ENCODE measurements at regions not wholly inside any gene's neighbourhood (a gene's known extent, or its start where the extent isn't known, plus 50 kb on each side); places are given as distances from the start of the nearest gene placed in this dataset.
"Not testable (repeated sequence)": the region's sequence is repeated elsewhere in the genome, so short reads cannot be mapped to it uniquely, and the experiment has no call there.

DNA sequence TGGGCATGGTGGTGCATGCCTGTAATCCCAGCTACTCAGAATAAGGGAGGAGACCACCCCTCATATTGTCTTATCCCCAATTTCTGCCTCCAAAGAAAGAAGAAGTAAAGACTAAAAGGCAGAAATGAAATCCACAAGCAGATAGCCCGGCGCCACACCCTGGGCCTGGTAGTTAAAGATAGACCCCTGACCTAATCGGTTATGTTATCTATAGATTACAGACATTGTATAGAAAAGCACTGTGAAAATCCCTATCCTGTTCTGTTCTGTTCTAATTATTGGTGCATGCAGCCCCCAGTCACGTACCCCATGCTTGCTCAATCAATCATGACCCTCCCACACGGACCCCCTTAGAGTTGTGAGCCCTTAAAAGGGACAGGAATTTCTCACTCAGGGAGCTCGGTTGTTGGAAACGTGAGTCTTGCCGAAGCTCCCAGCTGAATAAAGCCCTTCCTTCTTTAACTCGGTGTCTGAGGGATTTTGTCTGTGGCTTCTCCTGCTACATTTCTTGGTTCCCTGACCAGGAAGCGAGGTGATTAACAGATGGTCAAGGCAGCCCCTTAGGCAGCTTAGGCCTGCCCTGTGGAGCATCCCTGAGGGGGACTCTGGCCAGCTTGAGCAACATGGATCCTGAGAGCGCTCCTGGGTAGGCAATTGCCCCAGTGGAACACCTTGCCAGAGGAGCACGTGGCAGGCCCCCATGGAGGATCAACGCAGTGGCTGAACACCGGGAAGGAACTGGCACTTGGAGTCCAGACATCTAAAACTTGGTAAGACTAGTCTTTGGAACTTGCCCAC, 188.7 kb upstream of the NDUFV2 start:
- not testable (repeated sequence) for DNase-seq

DNA sequence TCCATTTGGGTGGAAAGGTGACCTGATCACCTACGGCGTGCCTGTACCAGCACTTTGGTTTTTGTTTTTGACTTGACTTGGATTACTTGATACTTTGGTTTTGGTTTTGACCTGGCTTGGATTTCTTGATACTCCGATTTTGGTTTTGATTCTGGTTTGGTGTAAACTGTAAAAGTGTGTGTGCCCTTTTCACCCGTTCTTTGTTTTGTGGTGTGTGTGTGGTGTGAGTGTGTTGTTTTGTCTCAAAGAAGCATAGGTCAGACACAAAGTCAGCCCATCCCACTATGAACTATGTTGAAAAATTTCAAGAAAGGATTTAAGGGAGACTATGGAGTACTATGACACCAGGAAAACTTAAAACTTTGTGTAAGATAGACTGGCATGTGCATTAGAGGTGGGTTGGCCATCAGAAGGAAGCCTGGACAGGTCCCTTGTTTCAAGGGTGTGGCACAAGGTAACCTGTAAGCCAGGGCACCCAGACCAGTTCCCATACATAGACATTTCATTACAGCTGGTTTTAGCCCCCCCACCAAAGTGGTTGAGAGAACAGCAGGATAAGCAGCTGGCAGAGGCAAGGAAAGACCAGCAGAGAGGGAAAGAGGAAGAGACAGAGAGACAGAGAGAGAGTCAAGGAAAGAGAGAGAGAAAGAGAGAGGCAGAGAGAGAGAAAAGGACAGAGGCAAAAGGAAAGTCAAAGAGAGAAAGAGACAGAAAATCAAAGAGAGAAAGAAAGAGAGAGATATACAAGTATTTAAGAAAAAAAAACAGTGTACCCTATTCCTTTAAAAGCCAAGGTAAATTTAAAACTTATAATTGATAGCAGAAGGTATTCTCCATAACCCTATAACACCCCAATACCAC, 187.9 kb upstream of the NDUFV2 start:
- not testable (repeated sequence) for DNase-seq

DNA sequence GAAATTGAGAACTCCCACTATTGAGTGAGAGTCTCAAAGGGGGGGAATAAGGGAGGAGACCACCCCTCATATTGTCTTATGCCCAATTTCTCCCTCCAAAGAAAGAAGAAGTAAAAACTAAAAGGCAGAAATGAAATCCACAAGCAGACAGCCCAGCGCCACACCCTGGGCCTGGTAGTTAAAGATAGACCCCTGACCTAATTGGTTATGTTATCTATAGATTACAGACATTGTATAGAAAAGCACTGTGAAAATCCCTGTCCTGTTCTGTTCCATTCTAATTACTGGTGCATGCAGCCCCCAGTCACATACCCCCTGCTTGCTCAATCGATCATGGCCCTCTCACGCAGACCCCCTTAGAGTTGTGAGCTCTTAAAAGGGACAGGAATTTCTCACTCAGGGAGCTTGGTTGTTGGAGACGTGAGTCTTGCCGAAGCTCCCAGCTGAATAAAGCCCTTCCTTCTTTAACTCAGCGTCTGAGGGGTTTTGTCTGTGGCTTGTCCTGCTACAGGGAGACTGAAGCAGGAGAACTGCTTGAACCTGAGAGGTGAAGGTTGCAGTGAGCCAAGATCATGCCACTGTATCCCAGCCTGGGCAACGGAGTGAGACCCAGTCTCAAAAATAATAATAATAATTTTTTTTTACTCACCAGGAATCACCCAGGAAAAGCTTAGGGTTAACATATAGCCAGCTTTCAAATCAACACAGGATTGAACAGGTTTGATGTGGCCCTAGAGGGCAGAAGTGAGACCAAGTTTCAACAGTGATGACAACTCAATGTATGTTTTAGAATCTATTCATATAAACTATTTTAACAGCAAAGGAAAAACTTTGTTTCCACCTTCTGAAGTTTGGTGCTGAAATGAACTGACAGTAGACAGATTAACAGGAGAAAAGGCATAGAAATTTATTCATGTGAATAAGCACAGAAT, 181.4 kb upstream of the NDUFV2 start:
- DNase-seq = not testable (repeated sequence)

DNA sequence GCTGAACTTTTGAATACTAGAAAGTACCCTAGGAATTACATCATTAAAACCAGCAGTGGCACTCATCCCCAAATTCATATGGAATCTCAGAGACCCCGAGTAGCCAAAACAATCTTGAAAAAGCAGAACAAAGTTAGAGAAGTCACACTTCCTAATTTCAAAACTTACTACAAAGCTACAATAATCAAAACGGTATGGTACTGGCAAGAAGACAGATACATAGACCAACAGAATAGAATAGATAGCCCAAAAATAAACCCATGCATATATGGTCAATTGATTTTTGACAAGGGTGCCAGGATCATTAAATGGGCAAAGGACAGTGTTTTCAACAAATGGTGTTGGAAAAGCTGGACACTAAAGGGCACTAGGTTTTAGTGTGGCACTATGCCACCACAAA, 176.0 kb upstream of the NDUFV2 start:
- DNase-seq = no peak

DNA sequence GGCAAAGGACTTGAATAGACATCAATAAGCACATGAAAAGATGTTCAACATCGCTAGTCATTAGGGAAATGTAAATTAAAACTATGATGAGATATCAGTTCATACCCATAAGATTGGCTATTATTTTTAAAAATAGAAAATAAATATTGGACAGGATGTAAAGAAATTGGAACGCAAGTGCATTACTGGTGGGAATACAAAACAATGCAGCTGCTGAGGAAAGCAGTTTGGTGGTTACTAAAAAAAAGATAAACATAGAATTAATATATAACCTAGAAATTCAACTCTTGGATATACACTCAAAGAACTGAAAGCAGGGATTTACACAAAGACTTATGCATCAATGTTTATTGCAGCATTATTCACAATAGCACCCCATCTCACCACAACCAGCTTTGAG, 174.5 kb upstream of the NDUFV2 start:
- DNase-seq = no peak

DNA sequence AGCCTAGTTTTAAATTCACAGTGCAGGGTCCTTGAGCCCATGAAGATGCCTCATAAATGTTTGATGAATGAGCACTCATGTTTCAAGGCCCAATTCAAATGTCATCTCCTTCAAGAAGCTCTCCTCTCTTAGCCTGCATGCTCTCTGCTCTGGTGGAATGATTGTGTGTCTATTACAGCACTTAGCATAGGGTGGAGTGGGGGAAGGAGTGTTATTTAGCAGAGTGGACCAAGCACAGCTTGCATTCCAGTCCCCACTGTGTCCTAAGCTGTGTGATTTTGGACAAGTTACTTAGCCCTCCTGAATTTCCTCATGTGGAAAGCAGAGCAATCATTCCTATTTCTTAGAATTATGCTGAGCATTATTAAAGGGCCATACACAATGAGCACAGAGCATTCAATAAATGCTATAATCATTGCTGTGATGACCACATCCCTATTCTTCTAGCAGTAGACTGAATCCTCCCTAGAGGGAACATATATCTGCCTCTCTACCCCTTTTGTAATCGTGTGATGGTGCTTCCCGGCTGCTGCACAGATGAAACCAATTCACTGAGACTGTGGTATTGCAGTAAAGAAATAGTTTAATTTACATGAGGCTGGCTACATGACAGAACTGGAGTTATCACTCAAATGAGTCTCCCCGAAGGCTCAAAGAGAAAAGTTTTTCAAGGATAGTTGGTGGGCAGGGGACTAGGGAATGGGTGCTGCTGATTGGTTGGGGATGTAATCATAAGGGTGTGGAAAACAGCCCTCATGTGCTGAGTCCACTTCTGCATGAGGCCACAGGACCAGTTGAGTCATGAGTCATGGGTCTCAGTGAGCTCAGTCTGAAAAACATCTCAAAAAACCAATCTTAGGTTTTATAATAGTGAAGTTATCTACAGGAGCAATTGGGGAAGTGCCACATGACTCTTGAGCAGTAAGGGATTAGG, 173.4 kb upstream of the NDUFV2 start:
- no peak for DNase-seq

DNA sequence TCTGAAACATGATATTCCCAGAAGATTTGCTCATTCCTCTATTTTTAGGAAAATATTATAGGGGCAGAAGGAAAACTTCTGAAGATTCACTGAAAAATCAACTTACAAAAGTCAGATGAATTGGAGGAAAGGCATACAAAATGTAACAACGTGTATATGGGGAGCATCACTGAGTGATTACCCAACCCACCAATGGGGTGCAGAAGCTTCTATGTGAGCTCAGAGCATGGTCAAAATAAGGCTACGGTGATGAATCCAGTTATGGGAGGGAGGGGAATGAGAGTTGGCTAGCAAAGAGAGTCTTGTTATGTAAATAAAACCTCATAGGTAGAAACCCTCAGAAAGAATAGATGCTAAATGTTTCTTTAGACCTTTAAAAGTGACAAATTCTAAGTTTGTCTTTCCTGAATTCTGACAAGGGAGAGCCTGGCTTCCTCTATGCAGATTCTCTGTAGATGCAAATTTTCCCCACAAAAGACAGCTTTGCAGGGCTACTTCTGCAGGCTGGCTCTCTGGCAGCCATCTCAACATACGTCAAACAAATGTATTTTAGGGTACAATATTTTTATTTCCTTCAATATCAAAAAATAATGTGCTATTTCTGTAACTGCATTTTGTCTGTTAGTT, 171.4 kb upstream of the NDUFV2 start:
- no peak for DNase-seq

DNA sequence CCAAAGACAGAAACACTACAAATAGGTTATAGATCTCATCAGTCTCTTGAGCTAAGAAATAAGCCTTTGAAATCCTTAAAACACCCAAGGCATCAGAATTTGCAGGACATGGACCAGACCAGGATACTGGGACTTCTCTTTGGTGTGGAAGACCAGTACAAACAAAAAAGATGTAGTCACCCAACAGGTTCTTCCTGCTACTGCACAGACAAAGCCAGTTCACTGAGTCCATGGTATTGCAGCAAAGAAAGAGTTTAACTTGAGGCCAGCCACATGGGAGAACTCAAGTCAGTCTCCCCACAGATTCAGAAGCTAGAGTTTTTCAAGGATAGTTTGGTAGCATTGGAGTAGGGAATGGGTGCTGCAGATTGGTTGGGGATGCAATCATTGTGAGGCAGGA, 169.6 kb upstream of the NDUFV2 start:
- DNase-seq = no peak

DNA sequence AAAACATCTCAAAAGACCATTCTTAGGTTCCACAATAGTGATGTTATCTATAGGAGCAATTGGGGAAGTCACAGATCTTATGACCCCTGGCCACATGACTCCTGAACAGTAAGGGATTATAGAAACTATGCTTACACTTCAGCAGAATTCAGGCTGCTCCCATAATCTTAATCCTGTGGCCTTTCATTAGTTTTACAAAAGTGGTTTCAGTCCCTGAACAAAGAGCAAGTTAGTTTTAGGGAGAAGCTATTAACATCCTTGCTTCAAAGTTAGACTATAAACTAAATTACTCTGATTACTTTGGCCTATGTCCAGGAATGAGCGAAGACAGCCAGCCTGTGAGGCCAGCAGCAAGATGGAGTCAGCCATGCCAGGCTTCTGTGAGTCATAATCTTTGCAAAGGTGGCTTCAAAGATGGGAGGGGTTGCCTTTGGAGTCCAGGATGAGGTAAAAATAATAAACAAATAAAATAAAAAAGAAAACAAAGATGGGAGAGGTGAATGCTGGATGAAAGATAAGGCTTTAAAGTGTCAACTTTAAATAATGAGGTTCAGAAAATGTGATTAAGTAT, 168.7 kb upstream of the NDUFV2 start:
- DNase-seq = no peak

DNA sequence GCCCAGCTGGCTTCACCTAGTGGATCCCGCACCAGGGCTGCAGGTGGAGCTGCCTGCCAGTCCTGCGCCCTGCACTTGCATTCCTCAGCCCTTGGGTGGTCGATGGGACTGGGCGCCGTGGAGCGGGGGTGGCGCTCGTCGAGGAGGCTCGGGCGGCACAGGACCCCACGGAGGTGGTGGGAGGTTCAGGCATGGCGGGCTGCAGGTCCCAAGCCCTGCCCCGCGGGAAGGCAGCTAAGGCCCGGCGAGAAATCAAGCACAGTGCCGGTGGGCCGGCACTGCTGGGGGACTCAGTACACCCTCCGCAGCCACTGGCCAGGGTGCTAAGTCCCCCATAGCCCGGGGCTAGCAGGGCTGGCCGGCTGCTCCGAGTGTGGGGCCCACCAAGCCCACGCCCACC, 167.2 kb upstream of the NDUFV2 start:
- not testable (repeated sequence) for DNase-seq

DNA sequence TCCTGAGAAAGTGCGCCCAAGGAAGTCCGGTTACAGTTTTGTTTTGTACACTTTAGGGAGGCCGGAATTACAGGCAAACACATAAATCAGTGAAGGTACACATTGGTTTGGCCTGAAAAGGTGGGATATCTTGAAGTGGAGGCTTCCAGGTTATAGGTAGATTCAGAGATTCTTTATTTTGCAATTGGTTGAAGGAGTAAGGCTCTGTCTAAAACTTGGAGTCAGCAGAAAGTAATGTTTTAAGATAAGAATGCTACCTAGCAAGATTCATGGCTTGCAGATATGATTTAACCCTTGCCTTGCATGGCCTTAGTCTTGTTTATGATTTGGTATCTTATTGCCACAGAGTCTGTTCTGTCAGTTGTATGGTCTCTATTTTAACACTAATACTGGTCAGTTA, 165.9 kb upstream of the NDUFV2 start:
- no peak for DNase-seq

DNA sequence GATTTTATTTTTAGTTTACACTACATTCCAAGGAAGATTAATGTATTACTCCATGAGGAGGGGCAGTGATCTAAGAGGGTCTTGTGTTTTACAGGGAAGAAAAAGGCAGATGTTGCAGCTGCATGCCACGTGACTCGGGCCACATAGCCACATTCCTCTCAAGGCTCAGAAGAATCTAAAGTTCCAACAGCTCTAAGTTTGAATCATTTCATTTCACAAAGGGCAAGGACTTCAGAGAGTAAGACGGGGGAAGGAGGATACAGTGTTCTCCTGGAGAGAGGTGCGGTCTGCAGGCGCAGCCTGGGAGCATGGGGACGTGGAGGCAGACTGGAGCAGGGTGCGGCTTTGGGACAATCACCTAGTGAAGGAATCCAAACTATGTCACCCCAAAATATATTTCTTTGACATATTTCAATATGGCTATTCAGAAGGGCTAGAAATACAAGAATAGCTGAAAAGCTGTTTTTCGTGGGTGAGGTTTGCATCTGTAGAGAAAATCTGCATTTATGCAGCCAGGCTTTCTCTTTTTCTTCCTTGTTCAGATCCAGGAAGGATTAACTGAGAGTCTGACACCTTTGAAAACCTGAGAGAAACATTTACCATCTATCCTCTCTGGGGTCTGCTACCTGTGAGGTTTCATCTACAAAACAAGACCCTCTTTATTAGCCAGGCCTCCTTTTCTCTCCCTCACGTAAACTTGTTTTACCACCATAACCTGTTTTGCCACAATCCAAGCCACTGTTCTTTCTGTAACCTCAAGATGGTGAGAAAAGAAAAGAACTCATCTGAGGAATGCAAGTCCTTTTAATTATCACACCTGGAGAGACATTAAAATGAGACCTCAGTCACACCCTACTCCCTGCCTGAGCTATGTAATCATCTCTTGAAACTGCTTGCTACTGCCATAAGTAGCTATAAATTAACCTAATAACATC, 165.1 kb upstream of the NDUFV2 start:
- no peak for DNase-seq

DNA sequence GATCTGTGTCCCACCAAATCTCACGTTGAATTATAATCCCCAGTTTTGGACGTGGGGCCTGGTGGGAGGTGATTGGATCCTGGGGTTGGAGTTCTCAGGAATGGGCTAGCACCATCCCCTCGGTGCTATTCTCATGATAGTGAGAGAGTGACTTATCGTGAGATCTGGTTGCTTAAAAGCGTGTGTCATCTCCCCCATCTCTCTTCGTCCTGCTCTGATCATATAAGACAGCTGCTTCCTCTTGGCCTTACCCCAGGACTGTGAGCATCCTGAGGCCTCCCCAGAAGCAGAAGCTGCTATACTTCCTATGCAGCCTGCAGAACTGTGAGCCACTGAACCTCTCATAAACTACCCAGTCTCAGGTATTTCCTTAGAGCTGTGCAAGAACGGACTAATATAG, 163.7 kb upstream of the NDUFV2 start:
- no peak for DNase-seq

DNA sequence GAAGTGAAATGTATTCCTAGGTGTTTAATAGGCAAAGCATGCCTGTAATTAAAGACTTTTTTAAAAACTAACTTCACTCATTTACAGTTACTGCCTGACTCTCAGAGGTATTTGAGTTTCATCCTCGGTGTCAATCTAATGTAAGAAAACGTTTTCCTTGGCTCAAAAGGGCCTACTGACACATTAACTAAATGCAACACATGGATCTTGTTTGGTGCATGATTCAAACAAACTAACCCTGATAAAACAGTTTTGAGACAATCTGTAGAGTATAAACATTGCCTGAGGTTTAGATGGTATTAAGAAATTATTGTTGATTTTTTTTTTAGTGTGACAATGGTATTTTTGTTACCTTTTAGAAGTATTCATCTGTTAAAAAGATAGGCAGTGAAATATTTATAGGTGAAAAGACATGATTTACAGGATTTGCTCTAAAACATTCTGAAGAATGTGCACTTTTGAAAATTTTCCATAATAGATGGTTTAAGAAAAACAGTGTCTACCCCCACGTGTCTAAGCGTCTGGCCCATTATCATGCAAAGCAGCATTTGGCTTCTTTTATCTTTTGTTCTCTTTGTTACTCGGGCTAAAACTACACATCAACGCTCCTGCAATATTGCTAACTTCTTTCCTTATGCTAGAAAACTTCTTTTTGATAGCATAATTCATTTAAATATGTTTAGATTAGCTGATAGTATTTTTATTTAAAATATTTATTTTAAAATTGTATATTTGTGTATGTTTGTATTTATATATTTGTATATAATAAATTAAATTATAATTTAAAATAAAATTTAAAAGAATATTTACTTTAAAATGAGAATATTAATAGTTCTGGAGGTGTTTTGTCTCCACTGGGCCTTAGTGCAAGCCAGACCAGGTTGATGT, 160.2 kb upstream of the NDUFV2 start:
- DNase-seq = no peak

DNA sequence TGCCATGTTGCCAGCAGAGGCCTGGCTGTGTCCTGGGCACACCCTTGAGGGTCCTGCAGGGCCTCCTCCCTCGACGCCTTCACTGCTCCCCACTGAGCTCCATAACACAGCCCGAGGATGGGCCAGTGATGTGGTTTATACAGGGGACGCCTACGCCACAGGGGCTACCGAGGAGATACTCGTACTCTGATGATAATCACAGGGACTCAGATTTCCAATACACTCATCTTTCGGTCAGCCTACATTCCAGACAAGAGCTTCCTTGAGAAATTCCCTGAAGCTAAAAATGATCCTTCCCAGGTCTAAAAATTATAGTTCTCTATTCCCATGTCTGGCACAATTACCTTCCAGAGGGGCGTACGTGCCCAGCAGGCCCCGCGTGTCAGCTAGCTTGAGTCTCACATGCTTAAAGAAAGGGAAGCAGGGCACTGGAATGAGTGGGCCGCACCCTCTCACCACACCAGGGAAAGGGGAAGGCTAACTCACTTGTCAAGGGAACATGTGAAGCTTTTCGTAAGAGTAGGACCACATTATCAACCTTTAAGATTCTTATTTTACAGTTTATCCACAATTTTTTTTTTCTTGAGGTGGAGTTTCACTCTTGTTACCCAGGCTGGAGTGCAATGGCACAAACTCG, 159.5 kb upstream of the NDUFV2 start:
- DNase-seq = no peak

DNA sequence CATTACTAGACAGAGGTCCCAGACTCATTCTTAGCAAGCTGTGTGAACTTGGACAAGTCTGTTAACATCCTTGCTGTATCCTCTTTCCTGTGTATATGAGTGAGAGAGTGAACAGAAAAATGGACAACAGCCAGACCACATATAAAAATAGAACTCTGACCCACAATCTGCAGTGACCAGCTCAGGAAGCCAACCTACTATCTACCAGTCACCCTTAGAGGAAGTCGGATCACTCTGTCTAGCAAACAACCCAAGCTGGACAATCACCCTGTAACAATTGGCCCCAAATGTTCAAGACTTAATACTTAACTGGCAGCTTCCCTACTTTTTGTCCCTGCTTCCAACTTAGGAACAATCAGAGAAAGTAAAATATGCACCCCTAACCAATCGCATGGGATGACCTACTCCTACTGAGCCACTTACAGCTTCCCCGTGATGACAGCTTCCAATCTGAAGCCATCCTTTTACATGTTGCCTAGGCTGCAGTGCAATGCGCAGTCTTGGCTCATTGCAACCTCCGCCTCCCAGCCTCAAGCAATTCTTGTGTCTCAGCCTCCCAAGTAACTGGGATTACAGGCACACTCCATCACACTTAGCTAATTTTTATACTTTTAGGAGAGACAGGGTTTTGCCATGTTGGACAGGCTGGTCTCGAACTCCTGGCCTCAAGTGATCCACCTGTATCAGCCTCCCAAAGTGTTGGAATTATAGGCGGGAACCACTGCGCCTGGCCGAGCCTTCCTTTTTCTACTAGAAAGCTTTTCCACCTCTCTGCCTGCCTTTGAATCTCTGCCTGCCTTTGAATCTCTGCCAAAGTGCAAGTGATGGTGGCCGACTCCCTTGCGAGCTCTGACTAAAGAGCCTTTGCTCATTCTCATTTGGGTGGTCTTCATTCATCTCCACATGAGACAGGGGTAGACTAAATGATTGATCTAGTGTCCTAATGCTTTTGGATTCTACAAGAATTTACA, 158.3 kb upstream of the NDUFV2 start:
- no peak for DNase-seq

DNA sequence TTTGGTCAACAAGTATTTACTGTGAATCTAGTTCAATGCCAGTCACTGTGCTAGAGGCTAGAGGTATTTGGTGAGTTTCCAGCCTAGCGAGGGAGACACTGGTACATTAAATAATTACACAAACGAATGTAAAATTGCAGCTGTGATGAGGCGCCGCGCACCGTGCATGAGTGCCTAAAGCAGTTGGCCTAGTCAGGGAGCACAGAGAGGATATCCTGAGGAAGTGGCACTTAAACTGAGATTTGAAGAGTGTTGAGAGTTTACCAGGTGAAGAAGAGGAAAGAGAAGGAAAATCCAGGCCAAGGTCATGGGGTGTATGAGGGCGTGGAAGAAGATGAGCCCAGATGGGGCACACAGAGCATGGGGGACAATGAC, 157.6 kb upstream of the NDUFV2 start:
- DNase-seq = no peak
